ENCODE measurements at regions not wholly inside any gene's neighbourhood (a gene's known extent, or its start where the extent isn't known, plus 50 kb on each side); places are given as distances from the start of the nearest gene placed in this dataset.
"Not testable (repeated sequence)": the region's sequence is repeated elsewhere in the genome, so short reads cannot be mapped to it uniquely, and the experiment has no call there.

- no peak for DNase-seq (ENCODE audit: low read depth)
These were observed 329.7 kb upstream of the F9 start for GRCh38 chrX:139200793-139201192.

GRCh38 chrX:139200346-139200745 is 330.2 kb upstream of the F9 start:
- DNase-seq (ENCODE audit: low read depth) = no peak

- DNase-seq (ENCODE audit: low read depth) = no peak
These were observed 330.6 kb upstream of the F9 start for GRCh38 chrX:139199933-139200332.

GRCh38 chrX:139198936-139199335 is 331.6 kb upstream of the F9 start:
- no peak for DNase-seq (ENCODE audit: low read depth)

GRCh38 chrX:139196890-139197289 is 333.6 kb upstream of the F9 start:
- DNase-seq (ENCODE audit: low read depth) = no peak

GRCh38 chrX:139194571-139195280 is 335.8 kb upstream of the F9 start:
- DNase-seq (ENCODE audit: low read depth) = peak; percentile 59

- no peak for DNase-seq (ENCODE audit: low read depth)
These were observed 338.1 kb upstream of the F9 start for GRCh38 chrX:139192386-139192961.

GRCh38 chrX:139191746-139192385 is 338.7 kb upstream of the F9 start:
- DNase-seq (ENCODE audit: low read depth) = no peak

GRCh38 chrX:139191286-139191685 is 339.3 kb upstream of the F9 start:
- DNase-seq (ENCODE audit: low read depth) = no peak

GRCh38 chrX:139187738-139188137 is 342.8 kb upstream of the F9 start:
- DNase-seq (ENCODE audit: low read depth) = no peak

GRCh38 chrX:139186991-139187390 is 343.5 kb upstream of the F9 start:
- no peak for DNase-seq (ENCODE audit: low read depth)

GRCh38 chrX:139179592-139179991 is 350.9 kb upstream of the F9 start:
- no peak for DNase-seq (ENCODE audit: low read depth)

- no peak for DNase-seq (ENCODE audit: low read depth)
These were observed 351.6 kb upstream of the F9 start for GRCh38 chrX:139178980-139179379.

GRCh38 chrX:139172731-139173130 is 357.8 kb upstream of the F9 start:
- DNase-seq (ENCODE audit: low read depth) = no peak

GRCh38 chrX:139170526-139171173 is 359.9 kb upstream of the F9 start:
- DNase-seq (ENCODE audit: low read depth) = no peak

GRCh38 chrX:139167282-139167681 is 363.3 kb upstream of the F9 start:
- no peak for DNase-seq (ENCODE audit: low read depth)

- DNase-seq (ENCODE audit: low read depth) = peak; percentile 87
These were observed 372.3 kb upstream of the F9 start for GRCh38 chrX:139158256-139158655.

GRCh38 chrX:139156356-139156755 is 374.2 kb upstream of the F9 start:
- DNase-seq (ENCODE audit: low read depth) = peak; percentile 81

- DNase-seq (ENCODE audit: low read depth) = not testable (repeated sequence)
These were observed 383.9 kb upstream of the F9 start for GRCh38 chrX:139146625-139147024.

GRCh38 chrX:139141370-139141769 is 389.2 kb upstream of the F9 start:
- no peak for DNase-seq (ENCODE audit: low read depth)

- DNase-seq (ENCODE audit: low read depth) = no peak
These were observed 396.2 kb upstream of the F9 start for GRCh38 chrX:139134316-139134715.

GRCh38 chrX:139126493-139126892 is 404.0 kb upstream of the F9 start:
- DNase-seq (ENCODE audit: low read depth) = peak; percentile 67

GRCh38 chrX:139125916-139126315 is 404.6 kb upstream of the F9 start:
- DNase-seq (ENCODE audit: low read depth) = no peak

All from renal cortical epithelial cell (primary cell).